T-helper 2 cell treated with Interferon-gamma antibody and Interleukin-4, amounts not matched to agents 5 μg/mL and 100 μg/mL, for 36 hours (primary cell): ENCODE measurements at regions not wholly inside any gene's neighbourhood (a gene's known extent, or its start where the extent isn't known, plus 50 kb on each side); places are given as distances from the start of the nearest gene placed in this dataset.

ENCODE experiments used
- DNase-seq: peaks from one replicate; pipeline ENCODE4 v3.0.0; 2021; ENCODE audit warnings: low spot score
- H3K27ac Mint-ChIP-seq: one replicate; pipeline ENCODE4 v1.8.0; 2021; ENCODE audit warnings: mild to moderate bottlenecking, mixed read lengths
- H3K27me3 Mint-ChIP-seq: one replicate; pipeline ENCODE4 v1.8.0; 2021; ENCODE audit warnings: low read depth, mixed read lengths
- H3K36me3 Mint-ChIP-seq: one replicate; pipeline ENCODE4 v1.8.0; 2021; ENCODE audit warnings: low read depth, mixed read lengths
- H3K4me1 Mint-ChIP-seq: one replicate; pipeline ENCODE4 v1.8.0; 2021; ENCODE audit warnings: low read depth, mixed read lengths
- H3K4me3 Mint-ChIP-seq: one replicate; pipeline ENCODE4 v1.8.0; 2022; ENCODE audit warnings: mild to moderate bottlenecking, moderate library complexity, mixed read lengths
- H3K9me3 Mint-ChIP-seq: one replicate; pipeline ENCODE4 v1.8.0; 2021; ENCODE audit warnings: mixed read lengths

DNA sequence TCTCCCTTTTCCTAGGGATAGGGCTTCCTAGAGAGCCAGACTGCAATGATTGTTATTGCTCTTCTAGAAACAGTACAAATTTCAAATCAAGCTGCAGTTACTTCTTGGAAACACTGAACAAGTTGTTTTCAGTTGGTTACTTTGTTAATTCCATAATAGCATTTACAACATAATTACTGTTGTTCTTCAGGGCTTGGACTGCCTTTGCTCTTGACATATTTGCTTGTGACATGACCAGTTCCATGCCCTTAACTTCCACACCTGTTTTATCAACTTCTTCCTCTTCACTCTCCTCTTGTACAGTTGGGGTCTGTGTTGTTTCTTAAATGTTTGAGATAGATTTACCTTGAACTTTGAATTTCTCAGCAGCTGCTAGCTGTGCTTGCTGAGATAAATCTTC is 104.4 kb downstream of the SEC23IP start:
- H3K9me3 Mint-ChIP-seq: peaks cover 10% of the 10 kb centered on the region
- H3K27me3 Mint-ChIP-seq: peaks cover 12% of the 10 kb centered on the region
- H3K4me1 Mint-ChIP-seq: no peaks in the 10 kb centered on the region
- H3K4me3 Mint-ChIP-seq: no peak overlapping the region
- H3K27ac Mint-ChIP-seq: no peak overlapping the region
- no peaks in the 10 kb centered on the region for H3K36me3 Mint-ChIP-seq
- no peak for DNase-seq

- H3K4me1 Mint-ChIP-seq: no peaks in the 10 kb centered on the region
- no peak overlapping the region for H3K4me3 Mint-ChIP-seq
- peaks cover 10% of the 10 kb centered on the region for H3K9me3 Mint-ChIP-seq
- DNase-seq: no peak
- peaks cover 12% of the 10 kb centered on the region for H3K27me3 Mint-ChIP-seq
- no peaks in the 10 kb centered on the region for H3K36me3 Mint-ChIP-seq
- H3K27ac Mint-ChIP-seq: no peak overlapping the region
Observed at GRCh38 chr10:119997429-119997828, 104.9 kb downstream of the SEC23IP start.

GRCh38 chr10:120002785-120003184 is 110.3 kb downstream of the SEC23IP start:
- Mint-ChIP-seq H3K9me3 (no peaks in the 10 kb centered on the region), H3K27me3 (peaks cover 10% of the 10 kb centered on the region), H3K36me3 (no peaks in the 10 kb centered on the region), H3K4me1 (no peaks in the 10 kb centered on the region), H3K27ac (no peak overlapping the region), H3K4me3 (no peak overlapping the region)
- no peak for DNase-seq

- Mint-ChIP-seq H3K36me3 (no peaks in the 10 kb centered on the region), H3K27me3 (peaks cover 2% of the 10 kb centered on the region), H3K9me3 (no peaks in the 10 kb centered on the region), H3K27ac (no peak overlapping the region), H3K4me1 (no peaks in the 10 kb centered on the region), H3K4me3 (no peak overlapping the region)
- no peak for DNase-seq
Observed at GRCh38 chr10:120005207-120006201, 113.0 kb downstream of the SEC23IP start.

DNA sequence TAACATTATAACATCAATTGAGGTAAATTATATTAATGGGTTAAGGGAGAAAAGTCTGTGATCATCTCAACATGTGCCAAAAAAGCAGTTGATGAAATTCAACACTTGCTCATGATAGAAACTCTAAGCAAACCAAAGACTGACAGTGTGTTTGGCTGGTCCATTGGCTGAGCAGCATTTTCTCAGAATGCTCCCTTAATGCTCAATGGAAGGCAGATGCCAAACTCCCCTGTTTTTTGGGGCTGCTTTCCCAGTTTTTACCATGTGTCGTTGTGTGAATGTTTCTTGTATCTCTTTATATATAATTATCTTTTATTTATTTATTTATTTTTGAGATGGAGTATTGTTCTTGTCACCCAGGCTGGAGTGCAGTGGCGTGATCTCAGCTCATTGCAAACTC is 114.7 kb downstream of the SEC23IP start:
- no peaks in the 10 kb centered on the region for H3K9me3 Mint-ChIP-seq
- no peak for DNase-seq
- no peak overlapping the region for H3K4me3 Mint-ChIP-seq
- no peak overlapping the region for H3K27ac Mint-ChIP-seq
- no peaks in the 10 kb centered on the region for H3K36me3 Mint-ChIP-seq
- H3K4me1 Mint-ChIP-seq: no peaks in the 10 kb centered on the region
- peaks cover 2% of the 10 kb centered on the region for H3K27me3 Mint-ChIP-seq

- Mint-ChIP-seq H3K4me3 (no peak overlapping the region), H3K27me3 (peaks cover 4% of the 10 kb centered on the region), H3K27ac (no peak overlapping the region), H3K36me3 (no peaks in the 10 kb centered on the region), H3K4me1 (no peaks in the 10 kb centered on the region), H3K9me3 (no peaks in the 10 kb centered on the region)
- DNase-seq: no peak
Observed at GRCh38 chr10:120011359-120012130, 119.0 kb downstream of the SEC23IP start.

DNA sequence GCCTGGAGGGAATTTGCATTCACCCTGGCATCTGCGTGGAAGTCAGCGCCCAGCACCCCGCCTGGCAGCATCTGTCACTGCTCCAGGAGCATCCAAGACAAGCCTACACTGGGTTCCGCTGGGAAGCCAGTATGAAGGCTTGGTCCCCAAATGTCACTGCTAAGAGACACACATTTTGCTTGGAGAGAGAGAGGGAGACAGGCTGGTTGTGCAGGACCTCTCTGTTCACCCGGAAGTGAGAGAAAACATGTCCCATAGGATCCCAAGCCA is 119.5 kb downstream of the SEC23IP start:
- Mint-ChIP-seq H3K36me3 (no peaks in the 10 kb centered on the region), H3K9me3 (no peaks in the 10 kb centered on the region), H3K27me3 (peaks cover 4% of the 10 kb centered on the region), H3K4me1 (no peaks in the 10 kb centered on the region), H3K27ac (no peak overlapping the region), H3K4me3 (no peak overlapping the region)
- DNase-seq: no peak

GRCh38 chr10:120012566-120012965 is 120.0 kb downstream of the SEC23IP start:
- Mint-ChIP-seq H3K4me1 (no peaks in the 10 kb centered on the region), H3K27ac (no peak overlapping the region), H3K9me3 (no peaks in the 10 kb centered on the region), H3K27me3 (peaks cover 4% of the 10 kb centered on the region), H3K36me3 (no peaks in the 10 kb centered on the region), H3K4me3 (no peak overlapping the region)
- no peak for DNase-seq

DNA sequence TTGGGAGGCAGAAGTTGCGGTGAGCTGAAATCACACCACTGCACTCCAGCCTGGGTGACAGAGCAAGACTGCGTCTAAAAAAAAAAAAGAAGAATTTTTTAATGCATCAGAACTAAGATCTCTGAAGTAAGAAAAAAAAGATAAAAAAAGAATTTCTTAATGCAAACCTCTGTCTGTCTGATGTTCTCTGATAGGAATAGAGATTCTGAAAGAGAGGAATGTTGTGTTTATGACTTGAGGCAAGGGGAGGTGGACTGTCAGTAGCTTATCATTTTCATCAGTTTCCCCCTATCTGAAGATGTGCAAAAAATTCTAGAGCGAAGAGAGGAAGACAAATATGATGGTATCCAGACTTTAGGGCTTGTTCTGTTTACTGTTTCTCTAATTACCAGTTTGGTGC is 121.5 kb downstream of the SEC23IP start:
- peaks cover 4% of the 10 kb centered on the region for H3K27me3 Mint-ChIP-seq
- no peaks in the 10 kb centered on the region for H3K36me3 Mint-ChIP-seq
- H3K4me1 Mint-ChIP-seq: no peaks in the 10 kb centered on the region
- H3K9me3 Mint-ChIP-seq: no peaks in the 10 kb centered on the region
- no peak overlapping the region for H3K27ac Mint-ChIP-seq
- DNase-seq: no peak
- H3K4me3 Mint-ChIP-seq: no peak overlapping the region

- H3K36me3 Mint-ChIP-seq: no peaks in the 10 kb centered on the region
- H3K27ac Mint-ChIP-seq: no peak overlapping the region
- H3K9me3 Mint-ChIP-seq: no peaks in the 10 kb centered on the region
- H3K4me1 Mint-ChIP-seq: no peaks in the 10 kb centered on the region
- no peak for DNase-seq
- peaks cover 4% of the 10 kb centered on the region for H3K27me3 Mint-ChIP-seq
- H3K4me3 Mint-ChIP-seq: no peak overlapping the region
Observed at GRCh38 chr10:120015064-120015463, 122.5 kb downstream of the SEC23IP start.

DNA sequence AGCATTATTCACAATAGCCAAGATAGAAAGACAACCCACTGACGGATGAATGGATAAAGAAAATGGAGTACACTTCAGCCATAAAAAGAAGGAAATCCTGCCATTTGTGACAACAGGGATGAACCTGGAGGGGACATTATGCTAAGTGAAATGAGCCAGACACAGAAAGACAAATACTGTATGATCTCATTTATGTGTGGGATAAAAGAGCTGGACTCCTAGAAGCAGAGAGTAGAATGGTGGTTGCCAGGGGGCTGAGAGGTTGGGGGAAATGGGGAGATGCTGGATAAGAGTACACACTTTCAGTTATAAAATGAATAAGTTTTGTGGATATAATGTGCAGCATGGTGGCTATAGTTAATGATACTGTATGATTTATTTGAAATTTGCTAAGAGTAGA is 124.4 kb downstream of the SEC23IP start:
- Mint-ChIP-seq H3K9me3 (no peaks in the 10 kb centered on the region), H3K36me3 (no peaks in the 10 kb centered on the region), H3K4me3 (no peak overlapping the region), H3K27me3 (peaks cover 4% of the 10 kb centered on the region), H3K27ac (no peak overlapping the region), H3K4me1 (no peaks in the 10 kb centered on the region)
- DNase-seq: no peak

GRCh38 chr10:120017733-120018417 is 125.3 kb downstream of the SEC23IP start:
- H3K36me3 Mint-ChIP-seq: no peaks in the 10 kb centered on the region
- no peaks in the 10 kb centered on the region for H3K9me3 Mint-ChIP-seq
- no peak overlapping the region for H3K4me3 Mint-ChIP-seq
- no peak for DNase-seq
- H3K4me1 Mint-ChIP-seq: no peaks in the 10 kb centered on the region
- peaks cover 4% of the 10 kb centered on the region for H3K27me3 Mint-ChIP-seq
- no peak overlapping the region for H3K27ac Mint-ChIP-seq

DNA sequence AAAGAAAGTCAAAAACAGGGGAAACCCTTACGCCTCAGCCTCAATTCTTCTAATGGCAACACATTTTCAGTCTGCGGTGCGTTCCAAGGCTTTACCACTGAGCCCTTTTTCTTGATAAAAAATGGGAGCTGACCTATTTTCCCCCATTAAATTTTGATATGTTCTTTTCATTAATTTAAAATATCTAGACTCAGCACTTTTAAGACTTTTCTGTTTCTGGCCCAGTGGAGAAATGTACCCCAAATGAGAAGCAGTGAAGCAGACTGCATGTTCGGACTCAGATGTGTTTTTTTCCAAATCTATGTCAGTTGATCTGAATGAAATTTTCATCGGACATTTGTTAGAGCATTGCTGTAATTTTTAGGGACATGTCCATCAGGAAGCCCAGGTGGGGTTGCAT is 126.2 kb downstream of the SEC23IP start:
- Mint-ChIP-seq H3K4me3 (no peak overlapping the region), H3K27me3 (peaks cover 4% of the 10 kb centered on the region), H3K9me3 (no peaks in the 10 kb centered on the region), H3K36me3 (no peaks in the 10 kb centered on the region), H3K4me1 (no peaks in the 10 kb centered on the region), H3K27ac (no peak overlapping the region)
- no peak for DNase-seq

DNA sequence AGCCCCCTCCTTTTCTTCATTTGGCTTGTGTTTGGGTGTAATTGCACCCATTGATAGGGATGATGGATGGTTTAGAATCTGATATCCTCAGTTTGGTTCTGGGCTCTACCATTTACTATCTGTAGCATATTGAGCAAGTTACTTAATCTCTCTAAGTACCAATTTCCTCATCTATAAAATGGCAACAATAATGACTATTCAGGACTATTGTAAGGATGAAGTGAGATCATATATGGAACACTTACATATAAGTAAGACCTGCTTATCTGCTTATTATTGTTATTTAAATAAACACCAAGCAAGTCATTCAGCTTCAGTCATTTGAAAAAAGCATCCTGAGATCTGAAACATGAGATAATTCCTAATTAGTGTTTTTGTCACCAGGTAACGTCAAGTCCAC is 127.0 kb downstream of the SEC23IP start:
- DNase-seq: no peak
- no peaks in the 10 kb centered on the region for H3K36me3 Mint-ChIP-seq

More for the DNA sequence above, 127.0 kb downstream of the SEC23IP start:
- peaks cover 4% of the 10 kb centered on the region for H3K27me3 Mint-ChIP-seq
- H3K4me3 Mint-ChIP-seq: no peak overlapping the region
- no peak overlapping the region for H3K27ac Mint-ChIP-seq
- H3K9me3 Mint-ChIP-seq: no peaks in the 10 kb centered on the region
- no peaks in the 10 kb centered on the region for H3K4me1 Mint-ChIP-seq
